GM23248 (cell line): ENCODE measurements at regions not wholly inside any gene's neighbourhood (a gene's known extent, or its start where the extent isn't known, plus 50 kb on each side); places are given as distances from the start of the nearest gene placed in this dataset.

Source experiments
- DNase-seq: peaks from one replicate; pipeline ENCODE4 v3.0.0-alpha.2; 2015
- H2AFZ ChIP-seq: fragments of 200-600 bp; sonication (generic); 2 replicates; pipeline ENCODE4 v1.6.1; 2016; ENCODE audit warnings: antibody characterized with exemption
- H3F3A ChIP-seq: fragments of 200-600 bp; sonication (generic); 2 replicates; pipeline ENCODE4 v1.6.1; 2016; ENCODE audit warnings: mild to moderate bottlenecking, antibody characterized with exemption, mixed run types; ENCODE audit not compliant: insufficient read depth
- H3K27ac ChIP-seq: fragments of 200-600 bp; sonication (generic); 2 replicates; pipeline ENCODE4 v1.5.1; 2016; ENCODE audit warnings: mild to moderate bottlenecking
- H3K27me3 ChIP-seq: fragments of 200-600 bp; sonication (generic); replicated peaks from 2 replicates; pipeline ENCODE4 v1.6.1; 2016; ENCODE audit warnings: mild to moderate bottlenecking; ENCODE audit not compliant: insufficient read depth
- H3K36me3 ChIP-seq: fragments of 200-600 bp; sonication (generic); 2 replicates; pipeline ENCODE4 v1.6.1; 2016; ENCODE audit warnings: low read depth, mild to moderate bottlenecking
- H3K4me1 ChIP-seq: fragments of 200-600 bp; sonication (generic); 2 replicates; pipeline ENCODE4 v1.6.1; 2016; ENCODE audit warnings: mild to moderate bottlenecking; ENCODE audit not compliant: insufficient read depth
- H3K4me2 ChIP-seq: fragments of 200-600 bp; sonication (generic); one replicate; pipeline ENCODE4 v1.6.1; 2016; ENCODE audit warnings: mild to moderate bottlenecking; ENCODE audit not compliant: unreplicated experiment
- H3K4me3 ChIP-seq: fragments of 200-600 bp; sonication (generic); 2 replicates; pipeline ENCODE4 v1.5.1; 2016; ENCODE audit warnings: mild to moderate bottlenecking
- H3K79me2 ChIP-seq: fragments of 200-600 bp; sonication (generic); 2 replicates; pipeline ENCODE4 v1.6.1; 2016; ENCODE audit warnings: mild to moderate bottlenecking; ENCODE audit not compliant: insufficient read depth
- H3K9ac ChIP-seq: fragments of 200-600 bp; sonication (generic); 2 replicates; pipeline ENCODE4 v1.6.1; 2016; ENCODE audit warnings: mild to moderate bottlenecking
- H3K9me2 ChIP-seq: fragments of 200-600 bp; sonication (generic); 2 replicates; pipeline ENCODE4 v1.6.1; 2016; ENCODE audit warnings: mixed run types, mild to moderate bottlenecking, moderate library complexity; ENCODE audit not compliant: insufficient read depth
- H3K9me3 ChIP-seq: fragments of 200-600 bp; sonication (generic); one replicate; pipeline ENCODE4 v1.6.1; 2017; ENCODE audit warnings: low read depth
- H4K20me1 ChIP-seq: fragments of 200-600 bp; sonication (generic); 2 replicates; pipeline ENCODE4 v1.6.0; 2016; ENCODE audit not compliant: insufficient read depth
- EZH2 ChIP-seq: fragments of 200-600 bp; sonication (generic); IDR thresholded peaks from 2 replicates; pipeline ENCODE4 v1.6.1; 2018; ENCODE audit warnings: antibody characterized with exemption, mild to moderate bottlenecking; ENCODE audit not compliant: insufficient read depth, poor library complexity, severe bottlenecking
- EZH2phosphoT487 ChIP-seq: fragments of 200-600 bp; sonication (generic); IDR thresholded peaks from 2 replicates; pipeline ENCODE4 v1.6.1; 2018; ENCODE audit warnings: antibody characterized with exemption, moderate library complexity, mild to moderate bottlenecking, low read depth; ENCODE audit not compliant: insufficient read depth
- WGBS, 2 experiments: methylation state at CpG; one replicate each; pipeline ENCODE4 v1.1.6; 2015 to 2017; ENCODE audit warnings: low lambda C conversion rate in 2 of 2, low coverage in 1 of 2; ENCODE audit errors: missing lambda C conversion rate in 2 of 2; 5-methylcytosine and 5-hydroxymethylcytosine counted together
- in situ Hi-C: fragments of 300-500 bp; cut with MboI; formaldehyde crosslinking; loops from 2 replicates; pipeline ENCODE4 v1.15.0; 2020

DNA sequence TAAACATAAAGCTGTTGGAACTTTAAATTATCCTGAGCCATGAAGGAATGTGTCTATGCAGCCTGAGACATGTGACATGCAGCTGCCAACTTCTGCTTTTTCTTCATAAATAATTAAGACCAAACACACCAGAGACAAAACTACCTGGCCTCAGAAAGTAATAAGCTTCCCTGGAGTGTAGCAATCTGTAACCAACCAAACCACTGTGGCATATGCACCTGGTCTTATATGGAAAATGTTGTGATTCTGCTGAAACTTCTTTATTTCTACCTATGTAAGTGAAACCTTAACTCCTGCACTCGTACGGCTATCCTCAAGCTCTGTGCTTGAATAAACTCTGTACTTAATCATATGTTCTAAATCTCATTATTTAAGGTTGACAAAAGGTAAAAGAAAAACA, 515.0 kb downstream of the TMEM182 start:
- no peaks in the 10 kb centered on the region for H4K20me1 ChIP-seq
- no peaks in the 10 kb centered on the region for H3K9me2 ChIP-seq
- no peaks in the 10 kb centered on the region for H3K9me3 ChIP-seq
- no peak for TF ChIP-seq EZH2phosphoT487
- TF ChIP-seq EZH2 = no peak
- no peak for DNase-seq
- no peak overlapping the region for H3K9ac ChIP-seq
- in situ Hi-C loops = no loop called here
- no peak overlapping the region for H2AFZ ChIP-seq
- no peak overlapping the region for H3K4me3 ChIP-seq
- no peaks in the 10 kb centered on the region for H3F3A ChIP-seq
- H3K4me2 ChIP-seq = no peak overlapping the region
- H3K27ac ChIP-seq = no peak overlapping the region
- H3K4me1 ChIP-seq = no peaks in the 10 kb centered on the region
- 41 to 48% methylated on average over 2 of the region's 2 CpGs for WGBS, 2 experiments
- H3K36me3 ChIP-seq = no peaks in the 10 kb centered on the region
- no peaks in the 10 kb centered on the region for H3K79me2 ChIP-seq
- no peaks in the 10 kb centered on the region for H3K27me3 ChIP-seq

DNA sequence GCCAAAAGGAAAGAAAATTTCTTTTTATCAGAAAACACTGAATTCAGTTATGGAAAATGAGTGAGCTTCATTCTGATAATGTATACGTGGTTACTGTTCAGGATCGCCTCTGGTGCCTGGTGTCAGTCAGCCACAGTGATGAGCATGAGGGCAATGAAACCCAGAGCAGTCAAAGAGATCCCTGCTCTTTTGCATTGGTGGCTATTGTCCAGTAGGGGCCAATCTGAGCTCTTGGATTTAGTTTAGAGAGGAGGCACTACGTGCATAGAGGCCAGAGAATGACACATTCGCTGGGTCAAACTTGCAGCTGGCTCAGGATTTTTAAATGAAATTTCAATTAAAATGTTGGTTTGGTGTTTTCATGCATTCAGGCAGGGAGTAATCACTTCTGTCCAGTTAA, 522.9 kb downstream of the TMEM182 start:
- no peaks in the 10 kb centered on the region for H3K4me1 ChIP-seq
- H3K79me2 ChIP-seq = no peaks in the 10 kb centered on the region
- no peaks in the 10 kb centered on the region for H3K9me3 ChIP-seq
- H4K20me1 ChIP-seq = no peaks in the 10 kb centered on the region
- no peak overlapping the region for H2AFZ ChIP-seq
- H3F3A ChIP-seq = no peaks in the 10 kb centered on the region
- no peak overlapping the region for H3K9ac ChIP-seq
- H3K9me2 ChIP-seq = no peaks in the 10 kb centered on the region
- H3K36me3 ChIP-seq = no peaks in the 10 kb centered on the region
- H3K4me2 ChIP-seq = no peak overlapping the region
- no peaks in the 10 kb centered on the region for H3K27me3 ChIP-seq
- in situ Hi-C loops = no loop called here
- DNase-seq = no peak
- no peak for TF ChIP-seq EZH2phosphoT487
- no peak for TF ChIP-seq EZH2
- no peak overlapping the region for H3K4me3 ChIP-seq
- no peak overlapping the region for H3K27ac ChIP-seq
- 15 to 20% methylated on average over 4 of the region's 4 CpGs for WGBS, 2 experiments

DNA sequence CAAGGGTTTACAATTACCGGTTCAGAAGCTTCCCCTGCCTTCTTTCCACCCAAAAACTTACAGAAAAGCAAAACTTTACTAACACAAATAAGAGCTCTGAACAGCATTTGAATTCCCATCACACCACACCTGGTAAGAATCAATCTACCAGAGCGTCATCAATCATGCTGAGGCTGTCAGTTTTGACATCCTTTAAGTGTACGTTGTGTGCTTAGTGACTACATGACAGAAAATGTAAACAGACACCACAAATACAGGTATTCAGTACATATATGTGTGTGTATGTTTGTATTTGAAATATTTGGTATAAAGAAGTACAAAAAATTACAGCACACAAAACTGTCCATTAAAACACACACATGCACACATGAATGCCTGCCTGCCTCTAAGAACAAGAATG, 523.5 kb downstream of the TMEM182 start:
- Histone ChIP-seq H3K9me2 (no peaks in the 10 kb centered on the region), H3K79me2 (no peaks in the 10 kb centered on the region), H3K9me3 (no peaks in the 10 kb centered on the region), H3K36me3 (no peaks in the 10 kb centered on the region), H3K27me3 (no peaks in the 10 kb centered on the region), H3F3A (no peaks in the 10 kb centered on the region), H3K4me3 (no peak overlapping the region), H3K4me2 (no peak overlapping the region), H3K4me1 (no peaks in the 10 kb centered on the region), H3K27ac (no peak overlapping the region), H3K9ac (no peak overlapping the region), H4K20me1 (no peaks in the 10 kb centered on the region), H2AFZ (no peak overlapping the region)
- 12 to 15% methylated on average over 3 of the region's 3 CpGs for WGBS, 2 experiments
- in situ Hi-C loops = no loop called here
- TF ChIP-seq EZH2phosphoT487 (no peak), EZH2 (no peak)
- DNase-seq = no peak

DNA sequence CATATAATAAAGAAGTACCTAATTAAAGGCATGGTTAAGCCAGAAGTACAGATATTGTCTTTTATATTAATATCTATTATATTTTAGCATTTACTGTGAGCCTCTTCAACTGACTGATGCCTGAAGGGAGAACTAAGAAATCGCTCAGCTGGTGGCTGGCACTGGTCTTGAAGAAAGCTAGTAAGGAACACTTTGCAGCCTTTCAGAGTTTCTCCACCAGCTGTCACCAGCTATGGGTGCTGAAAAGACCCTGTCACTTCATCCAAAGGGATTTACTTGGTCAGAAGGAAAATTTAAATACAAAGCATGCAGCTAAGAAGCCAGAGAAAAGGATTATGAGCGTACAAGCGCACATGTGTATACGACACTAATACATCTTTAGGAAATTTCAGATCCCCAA, 525.9 kb downstream of the TMEM182 start:
- Histone ChIP-seq H3K4me1 (no peaks in the 10 kb centered on the region), H4K20me1 (no peaks in the 10 kb centered on the region), H3K9me3 (no peaks in the 10 kb centered on the region), H3K9me2 (no peaks in the 10 kb centered on the region), H3K36me3 (no peaks in the 10 kb centered on the region), H3K27me3 (no peaks in the 10 kb centered on the region), H3K79me2 (no peaks in the 10 kb centered on the region), H2AFZ (no peak overlapping the region), H3K4me3 (no peak overlapping the region), H3F3A (no peaks in the 10 kb centered on the region), H3K4me2 (no peak overlapping the region), H3K27ac (no peak overlapping the region), H3K9ac (no peak overlapping the region)
- TF ChIP-seq EZH2phosphoT487 = no peak
- TF ChIP-seq EZH2 = no peak
- DNase-seq = no peak
- 14 to 17% methylated on average over 4 of the region's 4 CpGs for WGBS, 2 experiments
- in situ Hi-C loops = no loop called here

DNA sequence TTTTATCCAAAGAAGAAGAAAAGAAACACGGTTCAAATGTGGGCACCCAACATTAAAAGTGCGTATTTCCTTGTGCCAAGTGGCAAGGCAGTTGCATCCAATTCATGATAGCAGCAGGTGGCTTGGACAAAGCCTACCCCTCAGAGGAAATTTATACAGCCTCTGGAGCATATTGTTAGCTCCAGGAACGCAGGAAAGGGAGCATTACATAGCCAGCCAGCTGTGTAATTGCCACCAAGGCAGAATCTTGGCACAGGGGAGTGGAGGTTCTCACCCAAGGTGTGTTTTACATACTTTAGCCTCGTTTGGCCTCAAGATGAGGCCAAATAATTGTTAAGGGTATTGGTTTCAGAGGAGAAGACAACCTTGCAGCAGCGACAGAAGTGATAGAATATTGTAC, 526.9 kb downstream of the TMEM182 start:
- Histone ChIP-seq H3K27me3 (no peaks in the 10 kb centered on the region), H4K20me1 (no peaks in the 10 kb centered on the region), H3K4me1 (no peaks in the 10 kb centered on the region), H3K9me3 (no peaks in the 10 kb centered on the region), H3K9me2 (no peaks in the 10 kb centered on the region), H3K4me3 (no peak overlapping the region), H3K27ac (no peak overlapping the region), H2AFZ (no peak overlapping the region), H3K4me2 (no peak overlapping the region), H3K9ac (no peak overlapping the region), H3K36me3 (no peaks in the 10 kb centered on the region), H3K79me2 (no peaks in the 10 kb centered on the region), H3F3A (no peaks in the 10 kb centered on the region)
- 5 to 6% methylated on average over 5 of the region's 5 CpGs for WGBS, 2 experiments
- DNase-seq = no peak
- in situ Hi-C loops = no loop called here
- TF ChIP-seq EZH2phosphoT487 (no peak), EZH2 (no peak)
